GM12864 (cell line): ENCODE measurements at regions not wholly inside any gene's neighbourhood (a gene's known extent, or its start where the extent isn't known, plus 50 kb on each side); places are given as distances from the start of the nearest gene placed in this dataset.

Source experiments
- DNase-seq: peaks from one replicate; pipeline ENCODE4 v3.0.0-alpha.2; 2011; ENCODE audit warnings: low read depth
- H3K4me3 ChIP-seq: 2 replicates; pipeline ENCODE4 v1.5.1; 2011; ENCODE audit warnings: mild to moderate bottlenecking, low read depth, low read length, control low read depth
- TF ChIP-seq, protein P1 (sequence below): IDR thresholded peaks from 2 replicates; pipeline ENCODE4 v1.5.1; 2011; ENCODE audit warnings: low read depth, mild to moderate bottlenecking, moderate library complexity, low read length, control low read depth, inconsistent platforms; ENCODE audit errors: missing control alignments

DNA sequence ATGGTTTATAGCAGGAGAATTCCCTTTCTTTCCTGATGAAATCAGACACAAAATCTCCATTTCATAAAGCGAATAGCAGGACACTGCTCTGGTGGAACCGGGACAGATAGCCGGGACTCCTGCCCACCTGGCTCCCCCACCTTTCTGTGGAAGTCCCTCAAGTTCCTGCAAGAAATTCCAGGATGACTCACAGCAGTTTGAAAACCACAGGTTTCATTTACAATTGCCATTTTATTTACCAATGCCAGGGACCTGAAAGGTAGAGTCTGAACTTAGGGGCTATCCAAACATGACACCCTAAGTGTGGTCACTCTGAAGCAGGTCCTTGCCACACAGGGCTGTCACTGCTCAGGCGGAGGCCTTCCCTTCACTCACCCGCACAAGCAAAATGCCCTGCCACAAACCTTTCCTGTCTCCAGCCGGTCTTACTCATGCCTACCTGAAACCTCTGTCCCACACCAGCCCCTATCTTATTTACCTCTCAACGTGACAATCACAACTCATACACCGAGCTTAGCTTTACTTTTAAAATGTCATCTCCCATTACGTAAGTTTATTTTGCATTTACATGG lies 63.3 kb upstream of the TAF1L start:
- DNase-seq: no peak
- H3K4me3 ChIP-seq: no peak overlapping the region
- TF ChIP-seq, protein P1, sequence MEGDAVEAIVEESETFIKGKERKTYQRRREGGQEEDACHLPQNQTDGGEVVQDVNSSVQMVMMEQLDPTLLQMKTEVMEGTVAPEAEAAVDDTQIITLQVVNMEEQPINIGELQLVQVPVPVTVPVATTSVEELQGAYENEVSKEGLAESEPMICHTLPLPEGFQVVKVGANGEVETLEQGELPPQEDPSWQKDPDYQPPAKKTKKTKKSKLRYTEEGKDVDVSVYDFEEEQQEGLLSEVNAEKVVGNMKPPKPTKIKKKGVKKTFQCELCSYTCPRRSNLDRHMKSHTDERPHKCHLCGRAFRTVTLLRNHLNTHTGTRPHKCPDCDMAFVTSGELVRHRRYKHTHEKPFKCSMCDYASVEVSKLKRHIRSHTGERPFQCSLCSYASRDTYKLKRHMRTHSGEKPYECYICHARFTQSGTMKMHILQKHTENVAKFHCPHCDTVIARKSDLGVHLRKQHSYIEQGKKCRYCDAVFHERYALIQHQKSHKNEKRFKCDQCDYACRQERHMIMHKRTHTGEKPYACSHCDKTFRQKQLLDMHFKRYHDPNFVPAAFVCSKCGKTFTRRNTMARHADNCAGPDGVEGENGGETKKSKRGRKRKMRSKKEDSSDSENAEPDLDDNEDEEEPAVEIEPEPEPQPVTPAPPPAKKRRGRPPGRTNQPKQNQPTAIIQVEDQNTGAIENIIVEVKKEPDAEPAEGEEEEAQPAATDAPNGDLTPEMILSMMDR: no peak

DNA sequence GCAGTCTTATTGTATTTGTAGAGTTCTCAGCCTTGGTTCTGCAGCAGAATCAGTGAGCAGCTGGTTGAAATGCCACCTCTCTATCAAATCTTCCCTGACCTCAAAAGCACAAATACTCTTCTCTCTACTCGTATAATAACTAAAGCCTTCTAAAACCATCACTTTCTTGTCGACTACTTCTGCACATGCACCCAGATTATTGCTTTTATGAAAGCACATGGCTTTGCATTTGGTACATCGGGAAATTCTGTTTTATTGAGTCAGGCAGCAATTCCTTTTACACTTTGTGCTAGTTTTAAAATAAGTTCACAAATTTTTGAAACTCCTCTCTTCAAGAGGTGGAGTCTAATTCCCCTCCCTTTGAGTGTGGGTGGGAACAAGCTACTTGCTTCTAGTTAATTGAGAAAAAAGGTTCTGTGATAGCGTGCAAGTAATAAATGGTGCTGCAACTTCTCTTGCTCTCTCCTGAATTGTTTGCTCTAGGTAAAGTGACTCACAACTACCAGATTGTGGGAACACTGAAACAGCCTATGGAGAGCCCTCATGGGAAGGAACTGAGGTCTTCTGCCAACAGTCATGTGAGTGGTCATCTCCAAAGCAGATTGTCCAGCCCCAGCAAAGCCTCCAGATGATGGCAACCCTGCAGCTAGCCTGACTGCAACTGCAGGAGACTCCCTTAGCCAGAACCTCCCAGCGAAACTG lies 66.0 kb upstream of the TAF1L start:
- TF ChIP-seq, protein P1: no peak
- no peak for DNase-seq
- no peak overlapping the region for H3K4me3 ChIP-seq

DNA sequence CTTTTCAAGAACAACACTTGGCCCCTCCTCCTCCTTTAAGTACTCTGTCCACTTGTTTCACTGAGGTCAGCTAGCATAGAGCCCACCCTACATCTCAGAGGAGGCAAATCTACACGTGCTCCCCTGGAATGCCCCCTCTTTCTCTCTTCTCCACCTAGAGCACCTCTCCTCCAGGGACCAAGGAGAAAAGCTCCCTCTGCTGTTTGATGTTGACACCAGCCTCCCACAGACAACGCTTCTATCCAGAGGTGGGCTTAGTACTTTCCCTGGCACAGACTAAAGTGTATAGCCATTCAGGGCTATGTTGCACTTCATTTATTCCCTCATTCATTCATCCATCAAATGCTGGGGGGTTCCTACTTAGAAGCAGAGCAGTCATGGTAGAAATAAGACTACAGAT lies 68.2 kb upstream of the TAF1L start:
- TF ChIP-seq, protein P1: peak; percentile 28
- no peak for DNase-seq
- no peak overlapping the region for H3K4me3 ChIP-seq

DNA sequence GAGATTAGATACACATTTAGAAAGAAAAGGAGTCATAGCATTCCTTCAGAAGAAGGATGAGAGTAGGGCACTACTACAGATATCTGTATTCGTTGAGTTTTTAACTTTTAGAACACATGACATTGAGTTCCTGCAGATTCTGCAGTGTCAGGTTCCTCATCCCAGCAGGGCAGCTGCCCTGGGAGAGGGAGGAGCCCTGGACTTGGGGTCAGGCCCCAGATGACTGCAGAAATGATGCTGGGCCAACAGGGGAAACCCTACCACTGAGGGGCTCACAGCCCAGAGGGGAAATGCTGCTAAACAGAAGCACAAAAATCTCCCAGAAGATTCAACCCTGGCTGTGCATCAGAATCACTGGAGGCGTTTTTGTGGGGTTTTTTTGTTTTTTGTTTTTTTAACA lies 68.9 kb upstream of the TAF1L start:
- TF ChIP-seq, protein P1: no peak
- H3K4me3 ChIP-seq: no peak overlapping the region
- DNase-seq: no peak

DNA sequence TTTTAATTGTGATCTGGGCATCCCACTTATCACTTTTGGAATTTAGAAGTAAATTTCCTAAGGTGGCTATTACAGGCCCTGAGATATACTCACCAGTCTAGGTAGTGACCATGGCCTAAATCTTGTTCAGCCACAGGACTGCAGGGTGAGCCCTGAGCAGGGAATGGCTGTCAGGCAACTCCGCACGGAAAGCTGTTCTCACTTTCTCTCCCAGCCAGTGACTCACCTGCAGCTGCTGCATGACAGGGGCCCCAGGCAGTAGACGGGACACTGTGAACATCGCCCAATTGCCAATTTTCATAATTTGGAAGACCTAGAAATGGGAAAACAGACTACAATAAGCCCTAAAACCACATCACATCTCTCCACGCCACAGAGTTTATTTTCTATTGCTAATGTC lies 69.6 kb upstream of the TAF1L start:
- no peak for DNase-seq
- TF ChIP-seq, protein P1: no peak
- H3K4me3 ChIP-seq: no peak overlapping the region

DNA sequence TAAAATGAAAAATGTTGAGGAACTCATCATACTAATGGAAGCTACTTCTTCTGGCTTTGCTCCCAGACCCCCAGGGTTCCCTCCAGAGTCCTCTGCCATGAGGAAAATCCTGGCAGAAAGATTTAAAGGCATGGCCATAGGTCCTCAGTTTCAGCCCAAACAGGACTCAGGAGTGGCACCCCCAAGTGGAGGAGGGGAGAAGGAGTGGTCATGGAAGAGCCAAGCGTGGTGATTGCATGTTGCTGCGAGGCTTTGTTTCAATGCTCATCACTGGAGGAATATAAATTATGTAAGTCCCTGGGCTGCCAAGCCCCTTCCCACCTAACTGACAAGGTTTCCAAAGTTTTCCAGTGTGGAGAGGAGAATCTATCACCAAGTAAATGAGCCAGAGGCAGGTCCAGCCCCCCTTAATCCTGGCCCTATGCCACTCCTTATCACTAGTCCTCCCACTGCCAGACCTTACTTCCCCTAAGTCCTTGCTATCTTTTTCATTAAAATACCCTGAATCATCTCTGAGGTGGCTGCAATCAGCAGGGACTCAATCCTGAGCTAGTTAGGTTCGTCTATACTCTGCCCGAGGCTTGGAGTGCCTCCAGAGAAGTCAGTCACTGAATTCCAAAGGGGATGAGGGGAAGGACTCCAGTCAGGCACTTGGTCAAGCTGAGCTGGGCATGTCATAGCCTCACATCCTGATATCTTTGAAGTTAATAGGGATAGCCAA lies 70.7 kb upstream of the TAF1L start:
- no peak overlapping the region for H3K4me3 ChIP-seq
- no peak for DNase-seq
- TF ChIP-seq, protein P1: no peak
